OCI-LY7 (cell line): ENCODE measurements at regions not wholly inside any gene's neighbourhood (a gene's known extent, or its start where the extent isn't known, plus 50 kb on each side); places are given as distances from the start of the nearest gene placed in this dataset.

Source experiments
- BruUV-seq: library from RNA; stranded (reverse); fragments of 400-500 nt; replicated peaks from 2 replicates; lab custom pipeline; 2021; lab: Mats Ljungman, UMichigan
- CTCF ChIA-PET: fragments of 300-600 bp; sonication (Branson Sonifier 250); formaldehyde crosslinking; loops from one replicate; lab custom pipeline; 2022; ENCODE audit warnings: antibody characterized with exemption; ENCODE audit not compliant: unreplicated experiment; lab: Charles Lee
- POLR2A ChIA-PET: fragments of 300-600 bp; sonication (Branson Sonifier 250); formaldehyde crosslinking; loops from one replicate; lab custom pipeline; 2022; ENCODE audit warnings: antibody characterized with exemption; lab: Charles Lee
- DNase-seq: peaks from one replicate; pipeline ENCODE4 v3.0.0-alpha.2; 2015; ENCODE audit warnings: low spot score
- H2AFZ ChIP-seq: fragments of 200-600 bp; sonication (generic), shearing (Covaris generic); 2 replicates; pipeline ENCODE4 v1.6.1; 2014; ENCODE audit warnings: mild to moderate bottlenecking, antibody characterized with exemption, low read length, moderate library complexity
- H3K27ac ChIP-seq: fragments of 200-600 bp; sonication (generic); 2 replicates; pipeline ENCODE4 v1.5.1; 2014; ENCODE audit warnings: mixed run types, low read depth, mild to moderate bottlenecking, moderate library complexity, low read length, inconsistent platforms; ENCODE audit not compliant: poor library complexity, severe bottlenecking
- H3K36me3 ChIP-seq: fragments of 200-600 bp; sonication (generic); 2 replicates; pipeline ENCODE4 v1.6.1; 2014; ENCODE audit warnings: mild to moderate bottlenecking, antibody characterized with exemption, low read length, moderate library complexity, mixed read lengths; ENCODE audit not compliant: insufficient read depth
- H3K4me1 ChIP-seq: fragments of 200-600 bp; sonication (generic); 2 replicates; pipeline ENCODE4 v1.5.1; 2014; ENCODE audit warnings: mild to moderate bottlenecking, low read length; ENCODE audit not compliant: insufficient read depth, poor library complexity, severe bottlenecking
- H3K4me2 ChIP-seq: fragments of 200-600 bp; sonication (generic); 2 replicates; pipeline ENCODE4 v1.6.1; 2014; ENCODE audit warnings: mild to moderate bottlenecking, low read length
- H3K4me3 ChIP-seq: fragments of 200-600 bp; sonication (generic); 2 replicates; pipeline ENCODE4 v1.5.1; 2014; ENCODE audit warnings: mild to moderate bottlenecking, low read depth, low read length; ENCODE audit not compliant: poor library complexity, severe bottlenecking
- H3K79me2 ChIP-seq: fragments of 200-600 bp; sonication (generic); 2 replicates; pipeline ENCODE4 v1.6.1; 2016; ENCODE audit warnings: low read depth, mild to moderate bottlenecking, low read length, moderate library complexity, mixed read lengths; ENCODE audit not compliant: insufficient read depth
- H3K9me2 ChIP-seq: fragments of 200-600 bp; sonication (generic); 2 replicates; pipeline ENCODE4 v1.6.1; 2016; ENCODE audit warnings: mild to moderate bottlenecking, low read length, mixed read lengths; ENCODE audit not compliant: insufficient read depth
- H3K9me3 ChIP-seq: fragments of 200-600 bp; sonication (generic); 2 replicates; pipeline ENCODE4 v1.6.1; 2014; ENCODE audit warnings: mild to moderate bottlenecking, mixed run types, low read length, mixed read lengths
- H4K20me1 ChIP-seq: fragments of 200-600 bp; sonication (generic); 2 replicates; pipeline ENCODE4 v1.6.1; 2014; ENCODE audit warnings: mild to moderate bottlenecking, antibody characterized with exemption, low read length, moderate library complexity, mixed read lengths; ENCODE audit not compliant: insufficient read depth
- CTCF ChIP-seq: fragments of 200-600 bp; sonication (generic); conservative IDR thresholded peaks from 2 replicates; pipeline ENCODE4 v1.5.1; 2014; ENCODE audit warnings: mild to moderate bottlenecking, antibody characterized with exemption, low read length, moderate library complexity, mixed read lengths
- EZH2phosphoT487 ChIP-seq: fragments of 200-600 bp; sonication (generic); IDR thresholded peaks from 2 replicates; pipeline ENCODE4 v1.6.1; 2018; ENCODE audit warnings: low read depth, borderline replicate concordance, mild to moderate bottlenecking, mixed run types, antibody characterized with exemption, low read length, moderate library complexity, mixed read lengths
- intact Hi-C: fragments of 100-400 bp; cut with micrococcal nuclease; formaldehyde crosslinking; loops from one replicate; pipeline ENCODE4 v1.10.0; 2022; ENCODE audit not compliant: unreplicated experiment

- H3K4me1 ChIP-seq = no peaks in the 10 kb centered on the region
- H4K20me1 ChIP-seq = no peaks in the 10 kb centered on the region
- no peaks in the 10 kb centered on the region for H3K9me3 ChIP-seq
- ChIA-PET POLR2A (no interaction called here), CTCF (no interaction called here)
- H3K27ac ChIP-seq = no peak overlapping the region
- TF ChIP-seq CTCF = no peak
- TF ChIP-seq EZH2phosphoT487 = no peak
- no peaks in the 10 kb centered on the region for H3K79me2 ChIP-seq
- intact Hi-C loops = no loop called here
- DNase-seq = no peak
- no peaks in the 10 kb centered on the region for H3K9me2 ChIP-seq
- no peak overlapping the region for H3K4me2 ChIP-seq
- BruUV-seq = no TSS peak
- no peaks in the 10 kb centered on the region for H3K36me3 ChIP-seq
- H3K4me3 ChIP-seq = no peak overlapping the region
- no peak overlapping the region for H2AFZ ChIP-seq
Observed at GRCh38 chr12:68416826-68417225, 84.7 kb upstream of the MDM1 start.

GRCh38 chr12:68418137-68418460 lies 85.9 kb upstream of the MDM1 start:
- no peaks in the 10 kb centered on the region for H4K20me1 ChIP-seq
- H3K4me3 ChIP-seq = no peak overlapping the region
- ChIA-PET CTCF (no interaction called here), POLR2A (no interaction called here)
- H3K9me2 ChIP-seq = no peaks in the 10 kb centered on the region
- no peak overlapping the region for H2AFZ ChIP-seq
- no peaks in the 10 kb centered on the region for H3K79me2 ChIP-seq
- no peak for DNase-seq
- BruUV-seq = no TSS peak
- H3K4me1 ChIP-seq = no peaks in the 10 kb centered on the region
- no peaks in the 10 kb centered on the region for H3K36me3 ChIP-seq
- no peak overlapping the region for H3K27ac ChIP-seq
- H3K9me3 ChIP-seq = no peaks in the 10 kb centered on the region
- TF ChIP-seq CTCF (no peak), EZH2phosphoT487 (no peak)
- intact Hi-C loops = no loop called here
- H3K4me2 ChIP-seq = no peak overlapping the region

- no peak overlapping the region for H3K4me2 ChIP-seq
- TF ChIP-seq CTCF (no peak), EZH2phosphoT487 (no peak)
- H3K79me2 ChIP-seq = no peaks in the 10 kb centered on the region
- no peaks in the 10 kb centered on the region for H4K20me1 ChIP-seq
- H3K27ac ChIP-seq = no peak overlapping the region
- no peak for DNase-seq
- no peaks in the 10 kb centered on the region for H3K9me2 ChIP-seq
- no peaks in the 10 kb centered on the region for H3K4me1 ChIP-seq
- H3K36me3 ChIP-seq = no peaks in the 10 kb centered on the region
- no TSS peak for BruUV-seq
- H3K9me3 ChIP-seq = no peaks in the 10 kb centered on the region
- POLR2A ChIA-PET = no interaction called here
- CTCF ChIA-PET = no interaction called here
- H2AFZ ChIP-seq = no peak overlapping the region
- no peak overlapping the region for H3K4me3 ChIP-seq
- intact Hi-C loops = no loop called here
Observed at GRCh38 chr12:68420225-68421010, 88.3 kb upstream of the MDM1 start.
